Left ventricle myocardium inferior (tissue), 1 donor: ENCODE measurements at regions not wholly inside any gene's neighbourhood (a gene's known extent, or its start where the extent isn't known, plus 50 kb on each side); places are given as distances from the start of the nearest gene placed in this dataset.

Experiments
- DNase-seq: peaks from one replicate; pipeline ENCODE4 v3.0.0-alpha.2; 2020
- H3K27ac ChIP-seq: fragments of 200-600 bp; replicated peaks from 2 replicates; pipeline ENCODE4 v1.8.0; 2021
- H3K27me3 ChIP-seq: fragments of 200-600 bp; 2 replicates; pipeline ENCODE4 v1.8.0; 2021; ENCODE audit warnings: low read depth
- H3K36me3 ChIP-seq: fragments of 200-600 bp; 2 replicates; pipeline ENCODE4 v1.8.0; 2021
- H3K4me1 ChIP-seq: fragments of 200-600 bp; 2 replicates; pipeline ENCODE4 v1.8.0; 2021
- H3K4me3 ChIP-seq: fragments of 200-600 bp; 2 replicates; pipeline ENCODE4 v1.8.0; 2021; ENCODE audit warnings: mild to moderate bottlenecking, moderate library complexity
- H3K9me3 ChIP-seq: fragments of 200-600 bp; replicated peaks from 2 replicates; pipeline ENCODE4 v1.8.0; 2021
- CTCF ChIP-seq: fragments of 200-600 bp; IDR thresholded peaks from 2 replicates; pipeline ENCODE4 v1.8.0; 2021; ENCODE audit warnings: antibody characterized with exemption, mild to moderate bottlenecking, borderline replicate concordance
- intact Hi-C: fragments of 100-400 bp; cut with micrococcal nuclease; formaldehyde crosslinking; loops from one replicate; pipeline ENCODE4 v1.11.0; 2022
- donor health status: DM: no; HTN: yes; CAD: no; lungs with severe emphysema.

- no peak for TF ChIP-seq CTCF
- Histone ChIP-seq H3K4me3 (no peak overlapping the region), H3K9me3 (no peaks in the 10 kb centered on the region), H3K27me3 (no peaks in the 10 kb centered on the region), H3K36me3 (no peaks in the 10 kb centered on the region), H3K4me1 (no peaks in the 10 kb centered on the region), H3K27ac (no peak overlapping the region)
- DNase-seq, result no peak
- intact Hi-C loops, result no loop called here
These were observed 184.9 kb downstream of the BAMBI start for GRCh38 chr10:28862219-28862618.

DNA sequence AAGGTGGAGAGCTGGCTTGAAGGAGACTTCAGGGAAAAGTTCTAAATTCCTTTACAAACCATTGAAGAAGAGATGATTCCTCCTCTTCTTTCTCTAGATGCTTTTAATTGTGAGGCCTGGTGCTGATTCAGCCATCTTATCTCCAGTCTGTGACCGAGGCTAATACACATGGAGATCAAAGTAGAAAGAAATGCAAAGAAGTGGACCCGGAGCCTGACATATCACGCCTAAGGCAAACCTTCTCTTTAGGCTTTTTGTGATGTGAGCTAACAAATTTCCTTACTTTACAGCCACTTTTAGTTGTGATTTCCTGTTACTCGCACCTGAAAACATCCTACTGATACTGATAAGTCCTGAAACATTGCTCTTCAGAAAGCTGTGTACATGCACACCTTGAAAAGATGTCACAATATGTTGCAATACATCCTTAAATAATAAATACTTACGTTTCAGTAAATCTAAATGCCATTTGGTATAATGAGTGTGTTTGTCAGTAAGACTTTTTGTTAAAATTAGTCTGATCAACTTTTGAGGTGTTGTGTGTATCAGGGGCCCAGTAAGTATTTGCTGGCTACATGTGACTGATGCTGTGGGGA lies 192.4 kb downstream of the BAMBI start:
- intact Hi-C loops, result no loop called here
- no peak overlapping the region for H3K4me3 ChIP-seq
- no peaks in the 10 kb centered on the region for H3K36me3 ChIP-seq
- no peaks in the 10 kb centered on the region for H3K4me1 ChIP-seq
- H3K9me3 ChIP-seq, result no peaks in the 10 kb centered on the region
- no peak for TF ChIP-seq CTCF
- H3K27ac ChIP-seq, result no peak overlapping the region
- H3K27me3 ChIP-seq, result no peaks in the 10 kb centered on the region
- DNase-seq, result no peak

DNA sequence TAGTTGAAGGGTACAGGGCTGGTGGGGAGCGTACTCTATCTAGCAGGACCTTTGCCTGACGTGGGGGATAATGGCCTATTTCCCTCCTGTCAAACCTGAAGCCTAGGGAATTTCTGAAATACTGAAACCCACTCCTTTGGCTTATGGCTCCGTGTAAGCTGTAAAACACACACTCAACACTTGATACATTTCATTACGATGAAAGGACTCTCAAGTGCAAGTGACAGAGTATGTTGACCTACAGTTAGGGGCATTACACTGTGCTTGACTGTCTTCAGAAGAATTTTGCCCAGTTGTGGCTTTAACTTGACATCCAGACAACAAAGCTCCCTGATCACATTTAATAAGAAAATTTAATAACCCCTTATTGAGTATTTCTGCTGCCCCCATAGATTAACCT lies 194.3 kb downstream of the BAMBI start:
- DNase-seq, result no peak
- no peak for TF ChIP-seq CTCF
- H3K4me1 ChIP-seq, result no peaks in the 10 kb centered on the region
- intact Hi-C loops, result no loop called here
- no peaks in the 10 kb centered on the region for H3K36me3 ChIP-seq
- H3K4me3 ChIP-seq, result no peak overlapping the region
- no peaks in the 10 kb centered on the region for H3K27me3 ChIP-seq
- no peaks in the 10 kb centered on the region for H3K9me3 ChIP-seq
- no peak overlapping the region for H3K27ac ChIP-seq

DNA sequence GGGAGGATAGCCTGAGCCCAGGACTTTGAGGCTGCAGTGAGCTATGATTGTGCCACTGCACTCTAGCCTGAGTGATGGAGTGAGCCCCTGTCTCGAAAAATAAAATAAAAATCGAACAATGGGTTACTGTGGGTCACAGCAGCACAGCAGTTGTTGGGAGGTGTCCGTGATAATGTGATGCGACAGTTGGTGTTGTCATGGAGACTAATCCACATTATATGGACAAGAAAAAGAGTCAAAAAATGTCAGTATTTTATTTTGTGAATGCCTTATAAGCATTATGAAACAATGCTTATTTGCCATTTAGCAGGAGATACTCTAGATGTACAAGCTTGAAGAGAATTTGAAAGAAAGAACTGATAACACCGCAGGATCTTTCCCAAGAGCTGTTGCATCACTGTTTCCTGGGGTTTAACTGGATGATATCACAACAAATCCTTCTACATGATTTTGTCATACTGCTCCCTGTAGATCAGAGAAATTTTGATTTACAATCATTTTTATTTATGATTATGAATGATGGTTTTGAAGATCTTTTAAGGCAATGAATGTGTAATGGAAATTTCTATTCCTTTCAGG lies 195.4 kb downstream of the BAMBI start:
- Histone ChIP-seq H3K36me3 (no peaks in the 10 kb centered on the region), H3K4me3 (no peak overlapping the region), H3K4me1 (no peaks in the 10 kb centered on the region), H3K27me3 (no peaks in the 10 kb centered on the region), H3K27ac (no peak overlapping the region), H3K9me3 (no peaks in the 10 kb centered on the region)
- intact Hi-C loops, result no loop called here
- no peak for DNase-seq
- no peak for TF ChIP-seq CTCF

GRCh38 chr10:28873540-28873939 lies 196.2 kb downstream of the BAMBI start:
- Histone ChIP-seq H3K4me3 (no peak overlapping the region), H3K27me3 (no peaks in the 10 kb centered on the region), H3K27ac (no peak overlapping the region), H3K36me3 (no peaks in the 10 kb centered on the region), H3K4me1 (no peaks in the 10 kb centered on the region), H3K9me3 (no peaks in the 10 kb centered on the region)
- intact Hi-C loops, result no loop called here
- DNase-seq, result no peak
- no peak for TF ChIP-seq CTCF

DNA sequence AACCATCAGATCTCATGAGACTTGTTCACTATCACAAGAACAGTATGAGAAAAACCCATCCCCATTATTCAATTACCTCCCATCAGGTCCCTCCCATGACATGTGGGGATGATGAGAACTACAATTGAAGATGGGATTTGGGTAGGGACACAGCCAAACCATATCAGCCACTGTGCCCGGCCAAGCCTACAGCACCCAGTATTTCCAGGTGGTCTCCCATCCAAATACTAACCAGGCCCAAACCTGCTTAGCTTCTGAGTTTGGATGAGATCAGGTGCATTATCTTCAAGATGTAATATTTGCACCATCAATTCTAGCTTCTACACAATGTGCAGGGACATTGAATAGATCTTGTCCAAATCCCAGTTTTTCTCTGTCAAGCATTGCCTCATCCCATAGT lies 196.9 kb downstream of the BAMBI start:
- intact Hi-C loops, result no loop called here
- no peak for DNase-seq
- Histone ChIP-seq H3K4me3 (no peak overlapping the region), H3K36me3 (no peaks in the 10 kb centered on the region), H3K9me3 (no peaks in the 10 kb centered on the region), H3K4me1 (peaks cover 2% of the 10 kb centered on the region), H3K27me3 (no peaks in the 10 kb centered on the region), H3K27ac (no peak overlapping the region)
- no peak for TF ChIP-seq CTCF
